ENCODE measurements at regions not wholly inside any gene's neighbourhood (a gene's known extent, or its start where the extent isn't known, plus 50 kb on each side); places are given as distances from the start of the nearest gene placed in this dataset.

- no peak for TF ChIP-seq CTCF (IDR thresholded peaks at IDR 0.05)
- TF ChIP-seq POLR2AphosphoS5 (IDR thresholded peaks at IDR 0.05) = no peak
- no peak for TF ChIP-seq EP300 (IDR thresholded peaks at IDR 0.05)
Measured at GRCh38 chr2:52929412-52929811, 838.2 kb upstream of the CHAC2 start.
